OCI-LY7 (cell line): ENCODE measurements at regions not wholly inside any gene's neighbourhood (a gene's known extent, or its start where the extent isn't known, plus 50 kb on each side); places are given as distances from the start of the nearest gene placed in this dataset.

Source experiments
- CTCF ChIP-seq: fragments of 200-600 bp; sonication (generic); conservative IDR thresholded peaks from 2 replicates; pipeline ENCODE4 v1.5.1; 2014; ENCODE audit warnings: mild to moderate bottlenecking, antibody characterized with exemption, low read length, moderate library complexity, mixed read lengths
- EZH2phosphoT487 ChIP-seq: fragments of 200-600 bp; sonication (generic); IDR thresholded peaks from 2 replicates; pipeline ENCODE4 v1.6.1; 2018; ENCODE audit warnings: low read depth, borderline replicate concordance, mild to moderate bottlenecking, mixed run types, antibody characterized with exemption, low read length, moderate library complexity, mixed read lengths

- TF ChIP-seq CTCF (no peak), EZH2phosphoT487 (no peak)
These were observed 116.1 kb upstream of the RAB12 start for GRCh38 chr18:8493141-8493540.
